Caki2 (cell line): ENCODE measurements at regions not wholly inside any gene's neighbourhood (a gene's known extent, or its start where the extent isn't known, plus 50 kb on each side); places are given as distances from the start of the nearest gene placed in this dataset.
"Not testable (repeated sequence)": the region's sequence is repeated elsewhere in the genome, so short reads cannot be mapped to it uniquely, and the experiment has no call there.

Source experiments
- DNase-seq: peaks from one replicate; pipeline ENCODE4 v3.0.0-alpha.2; 2015; ENCODE audit warnings: low read depth
- in situ Hi-C: cut with HindIII; loops from 2 replicates; pipeline ENCODE4 v1.10.0; 2016; ENCODE audit warnings: low sequenced_read_pairs, low pct_unique_long_range_greater_than_20kb, mixed read lengths

DNA sequence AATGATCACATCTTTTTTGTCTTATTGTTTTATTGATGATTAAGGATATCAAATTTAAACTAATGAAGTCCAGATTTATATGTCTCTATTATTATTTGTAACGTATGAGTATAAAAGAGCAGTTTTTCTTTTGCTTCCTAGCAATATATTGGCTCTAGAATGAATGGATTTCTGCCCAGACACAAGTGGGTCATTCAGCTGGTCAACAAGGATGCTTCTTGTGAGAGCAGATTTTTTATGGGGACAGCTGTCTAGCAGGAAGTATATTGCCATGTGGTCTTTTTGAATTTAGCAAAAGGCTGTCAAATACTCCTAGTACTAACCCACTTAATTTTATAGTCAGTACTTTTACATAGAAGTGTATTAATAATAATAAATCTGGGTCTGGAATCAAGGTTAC is 1071.1 kb upstream of the FLRT2 start:
- in situ Hi-C loops, result no loop called here

DNA sequence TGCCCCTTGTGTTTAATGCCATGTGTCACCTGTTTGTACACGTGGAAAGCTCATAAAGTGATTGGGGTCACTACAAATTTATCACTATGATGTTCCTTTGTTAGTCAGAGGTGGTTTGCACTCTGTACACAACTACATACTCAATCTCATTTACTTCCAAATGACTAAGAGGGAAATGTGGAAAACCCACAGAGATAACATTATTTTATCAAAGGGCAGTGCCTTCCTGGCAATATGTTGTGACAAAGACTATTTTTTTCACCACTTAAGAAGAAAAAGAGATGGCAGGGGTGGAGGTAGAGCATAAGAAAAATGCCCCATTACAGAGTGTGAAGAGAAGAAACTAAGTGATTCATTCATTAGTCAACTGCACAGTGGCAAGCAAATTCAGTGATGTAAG is 1064.1 kb upstream of the FLRT2 start:
- in situ Hi-C loops, result no loop called here
- no peak for DNase-seq

More for the DNA sequence above, 1071.1 kb upstream of the FLRT2 start:
- no peak for DNase-seq

DNA sequence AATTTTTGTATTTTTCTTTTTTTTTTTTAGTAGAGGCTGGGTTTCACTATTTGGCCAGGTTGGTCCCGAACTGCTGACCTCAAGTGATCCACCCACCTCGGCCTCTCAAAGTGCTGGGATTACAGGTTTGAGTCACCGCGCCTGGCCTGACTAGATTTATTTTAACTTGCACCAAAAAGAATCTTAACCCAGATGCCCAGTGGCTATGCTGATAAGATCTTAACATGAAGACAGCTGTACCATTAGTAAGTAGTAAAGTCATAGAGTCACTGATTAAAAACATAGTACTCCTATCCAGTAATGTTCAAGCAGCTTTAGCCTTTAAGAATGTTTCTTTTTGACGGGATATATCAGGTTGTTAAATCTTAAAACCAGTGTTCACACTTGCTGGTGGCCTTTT is 1061.8 kb upstream of the FLRT2 start:
- in situ Hi-C loops, result no loop called here
- DNase-seq, result no peak

DNA sequence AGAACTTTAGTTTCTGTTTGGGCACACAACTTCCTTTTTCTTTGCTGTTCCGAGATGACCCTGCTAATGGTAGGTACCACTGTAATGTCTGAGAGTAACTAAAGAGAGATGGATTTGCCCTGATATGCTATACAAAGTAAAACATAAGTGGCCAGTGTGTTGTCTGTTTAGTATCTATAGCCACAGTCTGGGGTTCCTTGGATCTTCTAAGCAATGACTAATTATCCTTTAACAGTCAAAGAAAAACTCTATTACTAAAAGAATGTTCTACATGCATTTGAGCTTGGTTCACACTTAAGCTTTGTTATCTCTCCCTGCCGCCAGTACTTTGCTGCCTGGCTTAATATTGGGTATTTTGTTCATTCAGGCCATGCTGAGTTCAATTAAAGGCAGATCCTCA is 1051.9 kb upstream of the FLRT2 start:
- DNase-seq, result no peak
- in situ Hi-C loops, result no loop called here

DNA sequence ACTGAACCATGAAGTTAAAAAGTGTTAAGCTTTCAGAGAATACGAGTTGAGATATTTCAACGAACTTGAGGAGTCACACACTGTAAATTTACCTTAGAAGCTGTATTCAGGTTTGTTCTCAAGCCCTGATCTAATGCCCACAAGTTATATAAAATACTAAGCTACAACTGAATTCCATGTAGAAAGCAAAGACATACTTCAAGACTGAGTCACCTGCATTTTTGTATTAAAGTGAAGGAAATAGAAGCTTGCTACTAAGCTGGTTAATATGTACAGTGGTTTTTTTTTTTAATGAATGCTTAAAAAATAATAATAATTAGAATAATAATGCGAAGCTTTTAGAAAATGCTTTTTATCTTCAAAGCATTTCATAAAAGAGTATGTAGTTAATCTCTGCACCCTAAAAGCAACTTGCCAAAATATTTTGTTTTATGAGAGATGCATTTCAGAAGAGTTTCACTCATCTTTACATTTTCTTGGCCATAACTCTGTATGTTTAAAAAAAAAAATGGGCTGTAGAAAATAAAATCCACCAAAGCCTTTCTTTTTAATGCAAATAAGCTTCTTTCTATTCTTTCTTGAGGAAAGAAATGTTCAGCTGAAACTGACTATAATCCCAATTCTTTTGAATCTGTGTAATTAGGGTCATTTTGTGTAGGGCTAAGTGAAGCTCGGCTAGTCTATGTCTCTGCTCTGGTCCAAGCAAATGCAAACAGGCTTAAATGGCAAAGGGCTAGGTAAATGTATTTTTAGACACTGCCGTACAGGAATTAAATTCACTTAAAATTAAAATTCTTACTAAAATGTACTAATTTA is 1047.5 kb upstream of the FLRT2 start:
- in situ Hi-C loops, result no loop called here
- no peak for DNase-seq

DNA sequence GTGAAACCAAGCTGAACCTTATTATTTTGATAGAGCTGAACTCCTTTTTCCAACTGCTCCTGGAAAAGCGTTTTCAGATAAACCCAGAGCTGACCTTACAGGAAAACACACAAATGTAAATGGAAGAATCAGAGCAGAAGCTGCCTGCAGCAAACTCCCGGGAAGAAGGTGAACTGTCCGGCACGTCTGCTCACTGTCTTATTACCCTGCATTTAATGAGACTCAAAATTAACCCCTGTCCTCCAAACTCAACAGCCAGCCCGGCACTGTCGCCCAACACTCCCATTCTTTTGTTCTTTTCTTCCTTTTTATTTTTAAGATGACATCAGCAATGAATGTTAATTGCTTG is 1046.9 kb upstream of the FLRT2 start:
- DNase-seq, result no peak
- in situ Hi-C loops, result no loop called here

DNA sequence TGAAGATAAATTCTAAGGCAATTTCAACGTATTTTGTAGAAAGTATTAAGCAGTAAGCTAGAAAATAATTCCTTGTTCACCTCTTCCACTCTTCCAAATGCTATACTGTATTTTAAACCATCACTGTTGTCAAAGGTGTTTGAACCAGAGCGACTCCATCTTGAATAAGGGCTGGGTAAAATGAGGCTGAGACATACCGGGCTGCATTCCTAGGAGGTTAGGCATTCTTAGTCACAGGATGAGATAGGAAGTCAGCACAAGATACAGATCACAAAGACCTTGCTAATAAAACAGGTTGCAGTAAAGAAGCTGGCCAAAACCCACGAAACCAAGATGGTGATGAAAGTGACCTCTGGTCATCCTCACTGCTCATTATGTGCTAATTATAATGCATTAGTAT is 1045.7 kb upstream of the FLRT2 start:
- in situ Hi-C loops, DNase-seq: not testable (repeated sequence)

DNA sequence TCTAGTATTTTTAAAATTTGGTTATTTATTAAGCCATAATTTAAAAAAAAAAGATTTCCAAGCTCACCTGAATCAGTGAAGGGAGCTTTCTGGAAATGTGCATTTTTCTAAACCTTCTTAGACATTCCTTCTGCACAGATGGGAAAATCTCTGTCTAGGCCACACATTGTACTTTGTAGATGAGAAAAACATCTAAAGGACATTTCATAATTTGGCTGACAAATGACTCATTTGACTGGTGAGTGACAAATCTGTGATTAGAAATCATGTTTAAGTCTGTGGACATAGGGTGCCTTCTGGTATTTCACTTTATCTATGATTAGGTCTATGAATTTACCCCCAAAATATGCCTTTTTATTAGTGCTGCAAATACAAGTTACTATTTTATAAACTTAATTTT is 1044.9 kb upstream of the FLRT2 start:
- no peak for DNase-seq
- in situ Hi-C loops, result no loop called here

DNA sequence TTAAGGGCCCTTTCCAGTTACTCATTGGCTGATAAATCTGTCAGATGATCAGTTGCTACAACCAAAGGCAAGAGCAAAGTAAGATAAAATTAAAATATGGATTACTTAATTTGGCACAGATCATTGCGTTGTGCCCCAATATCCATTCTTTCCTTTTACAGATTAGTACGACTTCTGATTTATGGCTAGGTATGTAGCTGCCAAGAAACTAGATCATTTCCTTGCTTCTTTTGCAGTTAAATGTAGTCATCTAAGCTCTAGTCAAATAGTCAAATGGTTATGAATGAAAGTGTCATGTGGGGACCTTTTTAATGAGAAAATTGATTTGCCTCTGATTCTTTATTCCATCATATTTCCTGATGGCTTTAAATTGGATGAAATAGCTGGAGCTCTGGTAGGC is 1039.9 kb upstream of the FLRT2 start:
- in situ Hi-C loops, result no loop called here
- no peak for DNase-seq

DNA sequence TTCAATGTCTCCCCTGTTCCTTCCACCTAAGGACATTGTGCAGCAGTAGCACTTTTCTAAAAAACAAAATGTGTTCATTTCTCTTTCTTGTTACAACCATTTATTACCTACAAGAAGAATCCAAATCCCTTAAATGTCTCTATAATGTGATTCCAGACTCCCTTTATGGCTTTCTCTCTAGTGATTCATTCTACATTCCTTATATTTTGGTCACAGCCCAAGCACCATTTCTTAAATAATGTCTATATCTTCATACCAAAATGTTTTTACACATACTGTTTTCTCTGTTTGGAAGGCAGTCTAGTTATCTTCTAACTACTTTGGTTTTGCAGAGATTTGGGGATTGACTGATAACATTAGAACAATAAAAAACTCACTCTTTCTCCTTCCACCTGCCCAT is 1037.3 kb upstream of the FLRT2 start:
- no peak for DNase-seq
- in situ Hi-C loops, result no loop called here

DNA sequence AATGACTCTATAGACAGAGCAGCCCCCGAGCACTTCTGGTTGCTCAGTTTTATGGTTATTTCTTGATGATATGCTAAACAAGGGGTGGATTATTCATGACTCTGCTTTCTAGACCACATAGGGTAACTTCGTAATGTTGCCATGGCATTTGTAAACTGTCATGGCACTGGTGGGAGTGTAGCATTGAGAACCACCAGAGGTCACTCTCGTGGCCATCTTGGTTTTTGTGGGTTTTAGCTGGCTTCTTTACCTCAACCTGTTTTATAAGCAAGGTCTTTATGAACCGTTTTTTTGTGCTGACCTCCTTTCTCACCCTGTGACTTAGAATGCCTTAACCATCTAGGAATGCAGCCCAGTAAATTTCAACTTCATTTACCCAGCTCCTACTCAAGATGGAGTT is 1036.2 kb upstream of the FLRT2 start:
- DNase-seq, result no peak
- in situ Hi-C loops, result no loop called here

DNA sequence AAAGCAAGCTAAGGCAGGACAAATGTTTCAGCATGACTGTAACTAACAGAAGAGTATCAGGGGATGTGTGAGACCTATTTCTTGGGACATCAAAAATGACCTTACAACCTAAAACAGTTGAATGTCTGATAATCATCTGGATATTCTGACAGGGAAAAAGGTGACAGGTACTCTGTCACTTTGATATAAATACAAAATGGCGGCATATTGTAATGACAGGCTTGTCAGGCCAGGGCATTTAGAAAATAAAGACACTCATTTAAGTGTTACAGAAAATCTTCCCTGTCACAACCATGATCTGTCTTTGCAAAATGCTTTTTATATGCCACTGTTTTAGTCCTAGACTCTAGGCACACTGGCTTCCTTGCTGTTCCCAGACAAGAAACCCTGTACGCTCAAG is 1033.3 kb upstream of the FLRT2 start:
- DNase-seq, result no peak
- in situ Hi-C loops, result no loop called here

DNA sequence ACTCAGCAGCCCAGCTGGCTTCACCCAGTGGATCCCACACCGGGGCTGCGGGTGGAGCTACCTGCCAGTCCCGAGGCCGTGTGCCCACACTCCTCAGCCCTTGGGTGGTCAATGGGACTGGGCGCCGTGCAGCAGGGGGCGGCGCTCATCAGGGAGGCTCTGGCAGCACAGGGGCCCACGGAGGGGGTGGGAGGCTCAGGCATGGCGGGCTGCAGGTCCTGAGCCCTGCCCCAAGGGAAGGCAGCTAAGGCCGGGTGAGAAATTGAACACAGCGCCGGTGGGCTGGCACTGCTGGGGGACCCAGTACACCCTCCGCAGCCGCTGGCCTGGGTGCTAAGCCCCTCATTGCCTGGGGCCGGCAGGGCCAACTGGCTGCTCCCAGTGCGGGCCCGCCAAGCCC is 1017.1 kb upstream of the FLRT2 start:
- in situ Hi-C loops, DNase-seq: not testable (repeated sequence)

DNA sequence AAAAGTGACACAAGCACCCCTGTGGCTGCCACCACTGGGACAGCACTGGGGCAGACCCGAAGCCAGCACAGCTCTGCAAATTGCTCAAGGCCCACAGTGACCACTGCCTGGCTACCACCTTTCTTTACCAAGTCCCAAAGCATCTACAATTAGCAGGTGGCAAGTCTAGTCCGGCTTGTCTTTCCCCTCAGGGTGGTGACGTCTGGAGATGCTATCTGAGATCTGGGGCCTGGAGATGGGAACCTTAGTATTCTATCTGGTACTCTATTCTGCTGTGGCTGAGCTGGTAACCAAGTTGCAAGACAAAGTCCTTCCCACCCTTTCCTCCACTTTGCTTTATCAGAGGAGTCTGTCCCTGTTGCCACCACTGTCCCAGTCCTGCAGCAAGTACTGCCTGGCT is 1010.1 kb upstream of the FLRT2 start:
- in situ Hi-C loops, result no loop called here
- no peak for DNase-seq

DNA sequence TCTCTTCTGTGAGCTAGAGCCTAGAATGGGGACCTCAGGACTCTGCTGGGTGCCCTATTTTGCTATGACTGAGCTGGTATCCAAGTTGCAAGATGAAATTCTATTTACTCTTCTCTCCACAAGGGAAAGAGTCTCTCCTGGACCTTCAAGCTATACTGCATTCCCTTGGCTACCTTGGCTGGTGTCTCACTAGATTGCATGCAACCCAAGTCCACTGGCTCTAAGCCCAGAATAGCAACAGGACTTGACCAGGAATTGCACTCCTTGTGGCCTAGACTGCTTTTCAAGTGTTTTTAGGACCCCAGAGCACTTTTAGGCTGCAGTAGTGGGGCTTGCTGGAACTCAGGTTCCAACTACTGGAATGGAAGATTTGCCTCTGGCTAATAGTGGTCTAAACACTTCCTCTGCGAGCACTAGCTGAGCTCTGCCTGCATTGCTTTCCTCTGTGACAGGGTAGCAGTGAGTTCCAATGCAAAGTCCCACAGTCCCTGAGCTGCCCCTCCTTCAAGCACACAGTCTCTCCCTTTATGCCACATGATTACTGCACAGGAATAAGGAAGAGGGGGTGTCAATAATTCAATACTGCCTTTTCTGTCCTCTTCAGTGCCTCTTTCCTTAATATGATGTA is 1009.1 kb upstream of the FLRT2 start:
- in situ Hi-C loops, result no loop called here
- no peak for DNase-seq

DNA sequence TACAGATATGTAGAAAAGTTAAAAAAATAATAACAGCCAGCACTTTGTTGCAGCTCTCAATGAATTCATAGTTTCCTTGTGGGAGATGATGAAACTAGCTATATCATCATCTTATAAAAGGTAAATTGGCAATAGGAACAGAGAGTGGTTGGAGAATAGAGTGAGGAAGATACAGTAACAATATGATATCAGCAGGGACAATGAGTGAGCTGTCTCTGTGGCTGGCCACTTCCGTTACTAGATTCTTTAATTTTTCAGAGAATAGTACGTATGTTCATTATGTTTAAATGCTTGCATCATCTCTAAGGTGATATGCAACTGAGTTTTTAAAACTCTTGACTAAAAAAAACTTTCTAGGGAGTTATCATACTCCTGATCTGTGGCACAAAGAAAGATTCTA is 1006.2 kb upstream of the FLRT2 start:
- in situ Hi-C loops, result no loop called here
- no peak for DNase-seq

DNA sequence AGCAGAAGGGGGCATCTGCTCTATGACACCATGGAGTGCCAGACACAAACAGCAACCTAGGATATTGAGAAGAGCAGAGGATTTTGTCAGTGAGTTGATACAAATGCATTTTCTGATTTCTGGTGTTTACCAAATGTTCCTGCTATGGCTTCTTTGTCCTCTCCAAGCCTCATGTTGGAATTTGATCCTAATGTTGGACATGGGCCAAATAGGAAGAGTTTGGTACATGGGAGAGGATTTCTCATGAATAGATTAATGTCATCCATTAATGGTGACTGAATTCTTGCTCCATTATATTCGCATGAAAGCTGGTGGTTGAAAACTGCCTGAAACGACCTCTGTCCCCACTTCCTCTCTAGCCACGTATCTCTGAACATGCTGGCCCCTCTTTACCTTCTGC is 1002.2 kb upstream of the FLRT2 start:
- in situ Hi-C loops, result no loop called here
- DNase-seq, result no peak

DNA sequence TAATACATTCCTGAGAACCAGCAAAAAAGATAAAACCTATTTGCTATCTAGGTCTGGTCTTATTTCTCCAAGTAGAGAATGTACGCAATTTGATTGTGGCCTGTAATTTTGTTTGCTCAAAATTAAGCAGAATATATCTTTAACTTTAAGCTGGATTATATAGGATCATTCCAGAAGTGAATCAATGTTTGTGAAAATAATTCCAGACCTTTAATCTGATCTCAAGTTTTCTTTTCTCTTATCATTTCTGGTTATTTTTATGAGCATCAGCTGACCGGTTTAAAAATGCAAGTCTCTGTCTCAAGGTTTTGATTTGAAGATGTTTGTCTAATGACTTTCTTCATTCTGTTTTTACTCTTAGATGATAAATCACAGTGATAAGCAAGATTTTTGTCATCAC is 997.9 kb upstream of the FLRT2 start:
- in situ Hi-C loops, result no loop called here

DNA sequence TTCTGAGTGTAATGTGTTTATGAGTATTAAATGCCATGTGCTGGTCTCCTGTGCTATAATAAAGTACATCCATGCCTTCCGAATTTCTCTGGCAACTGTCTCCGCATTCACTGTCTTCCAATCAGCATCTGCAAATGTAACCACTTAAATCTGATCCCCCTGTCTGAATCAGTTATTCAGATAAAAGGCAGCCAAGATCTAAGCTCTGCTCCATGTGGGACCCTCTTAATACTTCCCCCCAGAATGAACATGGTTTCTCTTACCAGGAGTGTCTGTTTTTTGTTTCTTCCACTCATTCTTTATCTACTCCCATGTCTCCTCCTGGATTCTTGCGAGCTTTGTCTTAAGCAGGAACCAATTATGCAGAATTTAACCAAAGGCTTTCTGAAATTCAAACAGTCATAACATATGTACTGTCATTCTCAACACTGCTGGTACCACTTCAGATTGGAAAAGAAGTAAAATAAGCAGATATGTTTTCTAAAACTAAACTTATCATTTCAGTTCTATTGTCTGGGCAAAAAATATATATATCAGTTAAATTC is 996.7 kb upstream of the FLRT2 start:
- no peak for DNase-seq

More for the DNA sequence above, 997.9 kb upstream of the FLRT2 start:
- DNase-seq, result no peak

DNA sequence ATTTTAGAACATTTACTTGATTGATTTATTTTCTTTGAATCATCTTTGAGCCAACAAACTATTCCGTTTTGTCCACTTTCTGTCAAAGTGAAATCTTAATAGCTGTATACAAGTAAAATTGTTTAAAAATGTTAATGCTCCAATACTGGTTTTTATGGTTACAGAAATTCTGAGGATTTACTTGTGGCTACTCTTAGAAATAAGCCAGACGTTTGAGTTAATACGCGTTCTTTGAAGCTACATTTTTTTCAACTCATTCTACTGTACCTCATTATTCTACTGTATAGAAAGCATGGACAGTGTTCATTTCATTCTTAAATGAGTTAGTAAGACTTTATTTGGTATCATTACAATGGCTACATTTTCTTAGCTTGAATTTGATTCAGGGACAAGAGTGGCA is 996.2 kb upstream of the FLRT2 start:
- in situ Hi-C loops, result no loop called here

More for the DNA sequence above, 996.7 kb upstream of the FLRT2 start:
- in situ Hi-C loops, result no loop called here

More for the DNA sequence above, 996.2 kb upstream of the FLRT2 start:
- no peak for DNase-seq
